Suprapubic skin (tissue), 4 donors: ENCODE measurements at regions not wholly inside any gene's neighbourhood (a gene's known extent, or its start where the extent isn't known, plus 50 kb on each side); places are given as distances from the start of the nearest gene placed in this dataset.

ENCODE experiments used
- DNase-seq, 2 donors: peaks; one replicate each; pipeline ENCODE4 v3.0.0-alpha.2; 2019; ENCODE audit warnings: low spot score in 2 of 2
- H3K27ac ChIP-seq: fragments of 200-600 bp; sonication (generic); one replicate; pipeline ENCODE4 v1.5.1; 2019
- H3K27me3 ChIP-seq: fragments of 200-600 bp; sonication (generic); one replicate; pipeline ENCODE4 v1.5.1; 2019
- H3K36me3 ChIP-seq: fragments of 200-600 bp; sonication (generic); one replicate; pipeline ENCODE4 v1.5.1; 2019
- H3K4me1 ChIP-seq: fragments of 200-600 bp; sonication (generic); one replicate; pipeline ENCODE4 v1.5.1; 2019
- H3K4me3 ChIP-seq: fragments of 200-600 bp; sonication (generic); one replicate; pipeline ENCODE4 v1.5.1; 2019; ENCODE audit warnings: mild to moderate bottlenecking
- H3K9me3 ChIP-seq: fragments of 200-600 bp; sonication (generic); one replicate; pipeline ENCODE4 v1.5.1; 2019
- CTCF ChIP-seq, 2 donors: fragments of 200-600 bp in 1 of 2; fragments of 450-650 bp in 1 of 2; sonication (generic) in 1 of 2; IDR thresholded peaks; one replicate each; pipeline ENCODE4 v1.5.1; 2016 to 2019; ENCODE audit warnings: antibody characterized with exemption in 2 of 2, mild to moderate bottlenecking in 1 of 2, moderate library complexity in 1 of 2
- EP300 ChIP-seq: sonication (generic); formaldehyde crosslinking; IDR thresholded peaks from one replicate; pipeline ENCODE4 v1.6.1; 2017; ENCODE audit warnings: antibody characterized with exemption
- POLR2A ChIP-seq, 2 donors: fragments of 450-650 bp; IDR thresholded peaks; one replicate each; pipeline ENCODE4 v1.6.1; 2017; ENCODE audit warnings: antibody characterized with exemption in 2 of 2, mild to moderate bottlenecking in 2 of 2, moderate library complexity in 2 of 2
- POLR2AphosphoS5 ChIP-seq, 3 donors: sonication (generic); formaldehyde crosslinking; IDR thresholded peaks; one replicate each; pipeline ENCODE4 v1.6.1; 2017; ENCODE audit warnings: antibody characterized with exemption in 3 of 3
- WGBS: methylation state at CpG from one replicate; pipeline ENCODE4 v1.1.5; 2018; 5-methylcytosine and 5-hydroxymethylcytosine counted together

- DNase-seq, result no peak
- peaks cover 5% of the 10 kb centered on the region for H3K9me3 ChIP-seq
- H3K27ac ChIP-seq, result no peak overlapping the region
- no peaks in the 10 kb centered on the region for H3K36me3 ChIP-seq
- no peak overlapping the region for H3K4me3 ChIP-seq
- WGBS, result 87% methylated on average over 2 of the region's 2 CpGs
- no peaks in the 10 kb centered on the region for H3K4me1 ChIP-seq
- no peaks in the 10 kb centered on the region for H3K27me3 ChIP-seq
- TF ChIP-seq CTCF (IDR thresholded peaks at IDR 0.05) (no peak), POLR2A (IDR thresholded peaks at IDR 0.05) (no peak), EP300 (no peak), POLR2AphosphoS5 (IDR thresholded peaks at IDR 0.05) (no peak)
Measured at GRCh38 chr15:79632457-79632856, 200.3 kb downstream of the MINAR1 start.

GRCh38 chr15:79635149-79635771 is 203.1 kb downstream of the MINAR1 start:
- no peak for DNase-seq
- H3K4me3 ChIP-seq, result no peak overlapping the region
- H3K27me3 ChIP-seq, result no peaks in the 10 kb centered on the region
- H3K36me3 ChIP-seq, result no peaks in the 10 kb centered on the region
- WGBS, result 72% methylated on average over 3 of the region's 3 CpGs
- no peak overlapping the region for H3K27ac ChIP-seq
- peaks cover 5% of the 10 kb centered on the region for H3K9me3 ChIP-seq
- TF ChIP-seq POLR2A (IDR thresholded peaks at IDR 0.05), result no peak
- H3K4me1 ChIP-seq, result no peaks in the 10 kb centered on the region

GRCh38 chr15:79635897-79636561 is 203.9 kb downstream of the MINAR1 start:
- TF ChIP-seq POLR2A (IDR thresholded peaks at IDR 0.05), result no peak
- TF ChIP-seq CTCF (IDR thresholded peaks at IDR 0.05), result no peak
- TF ChIP-seq EP300, result no peak
- TF ChIP-seq POLR2AphosphoS5 (IDR thresholded peaks at IDR 0.05), result no peak
- peaks cover 5% of the 10 kb centered on the region for H3K9me3 ChIP-seq

GRCh38 chr15:79640206-79640605 is 208.1 kb downstream of the MINAR1 start:
- no peak for TF ChIP-seq CTCF (IDR thresholded peaks at IDR 0.05)
- TF ChIP-seq POLR2A (IDR thresholded peaks at IDR 0.05), result no peak
- TF ChIP-seq EP300, result no peak
- no peak for TF ChIP-seq POLR2AphosphoS5 (IDR thresholded peaks at IDR 0.05)
- Histone ChIP-seq H3K27ac (no peak overlapping the region), H3K9me3 (peaks cover 10% of the 10 kb centered on the region), H3K27me3 (no peaks in the 10 kb centered on the region), H3K4me1 (no peaks in the 10 kb centered on the region), H3K4me3 (no peak overlapping the region), H3K36me3 (no peaks in the 10 kb centered on the region)
- WGBS, result 67% methylated on average over 3 of the region's 3 CpGs
- DNase-seq, result no peak

More at GRCh38 chr15:79635897-79636561, 203.9 kb downstream of the MINAR1 start:
- Histone ChIP-seq H3K27ac (no peak overlapping the region), H3K4me1 (no peaks in the 10 kb centered on the region), H3K27me3 (no peaks in the 10 kb centered on the region), H3K4me3 (no peak overlapping the region), H3K36me3 (no peaks in the 10 kb centered on the region)
- WGBS, result 68% methylated on average over 3 of the region's 3 CpGs
- no peak for DNase-seq

GRCh38 chr15:79641841-79642240 is 209.7 kb downstream of the MINAR1 start:
- DNase-seq, result no peak
- peaks cover 13% of the 10 kb centered on the region for H3K9me3 ChIP-seq

More at GRCh38 chr15:79641841-79642240, 209.7 kb downstream of the MINAR1 start:
- no peak overlapping the region for H3K27ac ChIP-seq
- no peak overlapping the region for H3K4me3 ChIP-seq
- H3K27me3 ChIP-seq, result no peaks in the 10 kb centered on the region
- TF ChIP-seq EP300 (no peak), POLR2AphosphoS5 (IDR thresholded peaks at IDR 0.05) (no peak), POLR2A (IDR thresholded peaks at IDR 0.05) (no peak), CTCF (IDR thresholded peaks at IDR 0.05) (no peak)
- H3K36me3 ChIP-seq, result no peaks in the 10 kb centered on the region
- no peaks in the 10 kb centered on the region for H3K4me1 ChIP-seq
